ENCODE measurements at regions not wholly inside any gene's neighbourhood (a gene's known extent, or its start where the extent isn't known, plus 50 kb on each side); places are given as distances from the start of the nearest gene placed in this dataset.

- Histone ChIP-seq H4K20me1 (ENCODE audit: control insufficient read depth, extremely low read depth, insufficient read depth, low read length) (no peaks in the 10 kb centered on the region), H3K79me2 (ENCODE audit: control insufficient read depth, insufficient read depth, low read length) (no peaks in the 10 kb centered on the region), H3K4me1 (ENCODE audit: control insufficient read depth, extremely low read depth, insufficient read depth, low read length) (no peaks in the 10 kb centered on the region), H3K4me3 (ENCODE audit: control insufficient read depth in 2 of 3, extremely low read depth in 1 of 3, insufficient read depth in 2 of 3, low read depth in 1 of 3, low read length in 3 of 3) (no peak overlapping the region), H3K9ac (ENCODE audit: control insufficient read depth, extremely low read depth, insufficient read depth, low read length) (no peak overlapping the region), H3K36me3 (ENCODE audit: control insufficient read depth in 2 of 2, extremely low read depth in 1 of 2, insufficient read depth in 2 of 2, low read length in 2 of 2) (no peaks in the 10 kb centered on the region), H3K9me3 (ENCODE audit: control insufficient read depth, low read depth, low read length) (no peaks in the 10 kb centered on the region), H2AFZ (ENCODE audit: control insufficient read depth, low read length) (no peak overlapping the region), H3K9me1 (ENCODE audit: control insufficient read depth, extremely low read depth, insufficient read depth, low read length) (no peaks in the 10 kb centered on the region), H3K27me3 (ENCODE audit: control insufficient read depth, extremely low read depth, insufficient read depth, low read length) (no peaks in the 10 kb centered on the region), H3K27ac (ENCODE audit: control insufficient read depth, insufficient read depth, low read length) (no peak overlapping the region), H3K4me2 (ENCODE audit: control insufficient read depth, extremely low read depth, insufficient read depth, low read depth, low read length) (no peak overlapping the region)
- no peak for TF ChIP-seq CTCF (optimal IDR thresholded peaks at IDR 0.05 in 1 of 3, IDR thresholded peaks at IDR 0.05 in 1 of 3, conservative IDR thresholded peaks at IDR 0.05 in 1 of 3; ENCODE audit: extremely low read depth in 1 of 3, insufficient read depth in 2 of 3, low read length in 3 of 3)
- TF ChIP-seq EZH2 (IDR thresholded peaks at IDR 0.05; ENCODE audit: low read length), result no peak
- no peak for DNase-seq (ENCODE audit: low read depth, low spot score)
- dilution Hi-C loops (cut with MboI; ENCODE audit: extremely low pct_ligation_motif_present, low sequenced_read_pairs), result no loop called here
- no peak for FAIRE-seq
Measured at GRCh38 chr5:105397749-105398148, 1835.2 kb upstream of the NUDT12 start.

- FAIRE-seq (no peak), DNase-seq (ENCODE audit: low read depth, low spot score) (no peak)
- Histone ChIP-seq H3K27me3 (ENCODE audit: control insufficient read depth, extremely low read depth, insufficient read depth, low read length) (no peaks in the 10 kb centered on the region), H3K4me1 (ENCODE audit: control insufficient read depth, extremely low read depth, insufficient read depth, low read length) (no peaks in the 10 kb centered on the region), H3K79me2 (ENCODE audit: control insufficient read depth, insufficient read depth, low read length) (no peaks in the 10 kb centered on the region), H3K27ac (ENCODE audit: control insufficient read depth, insufficient read depth, low read length) (no peak overlapping the region), H3K36me3 (ENCODE audit: control insufficient read depth in 2 of 2, extremely low read depth in 1 of 2, insufficient read depth in 2 of 2, low read length in 2 of 2) (no peaks in the 10 kb centered on the region), H3K9me3 (ENCODE audit: control insufficient read depth, low read depth, low read length) (peaks cover 2% of the 10 kb centered on the region), H3K4me3 (ENCODE audit: control insufficient read depth in 2 of 3, extremely low read depth in 1 of 3, insufficient read depth in 2 of 3, low read depth in 1 of 3, low read length in 3 of 3) (no peak overlapping the region), H2AFZ (ENCODE audit: control insufficient read depth, low read length) (no peak overlapping the region), H3K9ac (ENCODE audit: control insufficient read depth, extremely low read depth, insufficient read depth, low read length) (no peak overlapping the region), H4K20me1 (ENCODE audit: control insufficient read depth, extremely low read depth, insufficient read depth, low read length) (no peaks in the 10 kb centered on the region), H3K9me1 (ENCODE audit: control insufficient read depth, extremely low read depth, insufficient read depth, low read length) (no peaks in the 10 kb centered on the region), H3K4me2 (ENCODE audit: control insufficient read depth, extremely low read depth, insufficient read depth, low read depth, low read length) (no peak overlapping the region)
- dilution Hi-C loops (cut with MboI; ENCODE audit: extremely low pct_ligation_motif_present, low sequenced_read_pairs), result no loop called here
- TF ChIP-seq CTCF (optimal IDR thresholded peaks at IDR 0.05 in 1 of 3, IDR thresholded peaks at IDR 0.05 in 1 of 3, conservative IDR thresholded peaks at IDR 0.05 in 1 of 3; ENCODE audit: extremely low read depth in 1 of 3, insufficient read depth in 2 of 3, low read length in 3 of 3), result no peak
- no peak for TF ChIP-seq EZH2 (IDR thresholded peaks at IDR 0.05; ENCODE audit: low read length)
Measured at GRCh38 chr5:105392710-105393149, 1830.1 kb upstream of the NUDT12 start.
